HG03135 (cell line): ENCODE measurements at regions not wholly inside any gene's neighbourhood (a gene's known extent, or its start where the extent isn't known, plus 50 kb on each side); places are given as distances from the start of the nearest gene placed in this dataset.
"Not testable (repeated sequence)": the region's sequence is repeated elsewhere in the genome, so short reads cannot be mapped to it uniquely, and the experiment has no call there.

Experiments
- ATAC-seq: cut with Tn5 transposase; IDR thresholded peaks from one replicate; pipeline ENCODE4 v1.9.1; 2021; ENCODE audit warnings: mild to moderate bottlenecking, moderate library complexity; ENCODE audit not compliant: unreplicated experiment

GRCh38 chr7:113176836-113177235, 58.5 kb upstream of the SMIM30 start:
- ATAC-seq: no peak

GRCh38 chr7:113176180-113176579, 57.8 kb upstream of the SMIM30 start:
- not testable (repeated sequence) for ATAC-seq

- no peak for ATAC-seq
Measured at GRCh38 chr7:113175525-113176104, 57.3 kb upstream of the SMIM30 start.

GRCh38 chr7:113172726-113173125, 54.4 kb upstream of the SMIM30 start:
- no peak for ATAC-seq

GRCh38 chr7:113170591-113170990, 52.2 kb upstream of the SMIM30 start:
- no peak for ATAC-seq
